PC-9 (cell line): ENCODE measurements at regions not wholly inside any gene's neighbourhood (a gene's known extent, or its start where the extent isn't known, plus 50 kb on each side); places are given as distances from the start of the nearest gene placed in this dataset.

ENCODE experiments used
- BruUV-seq: library from RNA; stranded (reverse); fragments of 400-500 nt; replicated peaks from 2 replicates; lab custom pipeline; 2021; lab: Mats Ljungman, UMichigan
- CTCF ChIA-PET: fragments of 300-600 bp; sonication (Branson Sonifier 250); formaldehyde crosslinking; loops from one replicate; lab custom pipeline; 2022; ENCODE audit warnings: antibody characterized with exemption; lab: Charles Lee
- POLR2A ChIA-PET: fragments of 300-600 bp; sonication (Branson Sonifier 250); formaldehyde crosslinking; loops from one replicate; lab custom pipeline; 2022; ENCODE audit warnings: antibody characterized with exemption; ENCODE audit not compliant: unreplicated experiment; lab: Charles Lee
- DNase-seq, 2 experiments: peaks; one replicate each; pipeline versions ENCODE4 v3.0.0 to v3.0.0-alpha.2; 2015 to 2022; ENCODE audit warnings: mixed read lengths in 1 of 2
- H2AFZ ChIP-seq: fragments of 200-600 bp; sonication (generic); 2 replicates; pipeline ENCODE4 v1.8.1; 2017; ENCODE audit warnings: antibody characterized with exemption
- H3F3A ChIP-seq: fragments of 200-600 bp; sonication (generic); 2 replicates; pipeline ENCODE4 v1.8.1; 2017; ENCODE audit warnings: antibody characterized with exemption, mild to moderate bottlenecking, low read depth; ENCODE audit not compliant: insufficient read depth
- H3K27ac ChIP-seq: fragments of 200-600 bp; sonication (generic); 2 replicates; pipeline ENCODE4 v1.6.1; 2016; ENCODE audit warnings: mixed run types
- H3K27me3 ChIP-seq: fragments of 200-600 bp; sonication (generic); 2 replicates; pipeline ENCODE4 v1.6.1; 2016; ENCODE audit warnings: low read depth, mixed run types; ENCODE audit not compliant: insufficient read depth
- H3K36me3 ChIP-seq: fragments of 200-600 bp; sonication (generic); 2 replicates; pipeline ENCODE4 v1.6.1; 2016; ENCODE audit warnings: low read depth, mixed run types
- H3K4me1 ChIP-seq: fragments of 200-600 bp; sonication (generic); replicated peaks from 2 replicates; pipeline ENCODE4 v1.6.1; 2016; ENCODE audit warnings: mixed run types; ENCODE audit not compliant: insufficient read depth
- H3K4me2 ChIP-seq: fragments of 200-600 bp; sonication (generic); 2 replicates; pipeline ENCODE4 v1.6.1; 2017; ENCODE audit warnings: mixed run types
- H3K4me3 ChIP-seq: fragments of 200-600 bp; sonication (generic); 2 replicates; pipeline ENCODE4 v1.6.1; 2016; ENCODE audit warnings: mixed run types
- H3K79me2 ChIP-seq: fragments of 200-600 bp; sonication (generic); 2 replicates; pipeline ENCODE4 v1.6.1; 2017; ENCODE audit warnings: low read depth, mixed run types
- H3K9me2 ChIP-seq: fragments of 200-600 bp; sonication (generic); 2 replicates; pipeline ENCODE4 v1.8.1; 2017; ENCODE audit warnings: mild to moderate bottlenecking; ENCODE audit not compliant: insufficient read depth
- H3K9me3 ChIP-seq: fragments of 200-600 bp; sonication (generic); 2 replicates; pipeline ENCODE4 v1.8.1; 2016; ENCODE audit warnings: low read depth; ENCODE audit not compliant: insufficient read depth
- H4K20me1 ChIP-seq: fragments of 200-600 bp; sonication (generic); 2 replicates; pipeline ENCODE4 v1.8.1; 2017; ENCODE audit not compliant: insufficient read depth
- EZH2 ChIP-seq: fragments of 200-600 bp; sonication (generic); IDR thresholded peaks from 2 replicates; pipeline ENCODE4 v1.8.0; 2017; ENCODE audit warnings: antibody characterized with exemption, low read depth
- intact Hi-C: fragments of 100-400 bp; cut with micrococcal nuclease; formaldehyde crosslinking; loops from one replicate; pipeline ENCODE4 v1.10.0; 2022; ENCODE audit not compliant: unreplicated experiment
- TF ChIP-seq, protein P1 (sequence below): fragments of 200-600 bp; sonication (generic); conservative IDR thresholded peaks from 2 replicates; pipeline ENCODE4 v1.6.1; 2017; ENCODE audit warnings: mixed run types, antibody characterized with exemption, mild to moderate bottlenecking, moderate library complexity

DNA sequence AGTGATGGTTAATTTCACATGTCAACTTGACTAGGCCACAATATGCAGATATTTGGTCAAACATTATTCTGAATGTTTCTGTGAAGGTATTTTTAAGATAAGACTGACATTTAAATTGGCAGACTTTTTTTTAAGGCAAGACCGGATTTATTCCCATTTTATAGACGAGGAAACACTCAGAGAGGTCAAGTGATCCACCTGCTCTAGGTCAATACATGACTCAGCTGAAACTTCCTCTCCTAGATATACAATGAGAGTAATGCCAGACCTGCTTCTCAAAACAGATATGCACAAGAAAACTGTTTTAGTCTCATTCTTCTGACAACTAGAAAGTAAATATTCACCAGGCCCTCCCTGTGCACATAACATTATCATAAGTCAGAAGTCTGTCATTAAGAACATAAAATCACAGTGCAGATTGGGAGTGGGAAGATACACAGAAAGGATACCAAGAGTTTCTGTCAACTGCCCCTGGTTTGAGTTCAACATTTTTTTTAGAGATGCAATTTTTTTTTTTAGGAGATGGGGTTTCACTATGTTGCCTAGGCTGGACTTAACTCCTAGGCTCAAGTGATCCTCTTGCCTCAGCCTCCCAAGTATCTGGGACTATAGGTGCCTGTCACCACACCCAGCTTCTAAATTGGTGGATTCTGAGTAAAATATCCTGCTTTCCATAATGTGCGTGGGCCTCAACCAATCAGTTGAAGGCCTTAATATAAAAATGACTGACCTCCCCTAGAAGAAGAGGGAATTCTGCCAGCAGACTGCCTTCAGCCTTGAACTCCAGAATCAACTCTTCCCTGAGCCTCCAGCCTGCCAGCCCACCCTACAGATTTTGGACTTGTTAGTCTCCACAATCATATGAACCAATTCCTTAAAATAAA lies 121.4 kb downstream of the ZFAND4 start:
- intact Hi-C loops, result no loop called here

DNA sequence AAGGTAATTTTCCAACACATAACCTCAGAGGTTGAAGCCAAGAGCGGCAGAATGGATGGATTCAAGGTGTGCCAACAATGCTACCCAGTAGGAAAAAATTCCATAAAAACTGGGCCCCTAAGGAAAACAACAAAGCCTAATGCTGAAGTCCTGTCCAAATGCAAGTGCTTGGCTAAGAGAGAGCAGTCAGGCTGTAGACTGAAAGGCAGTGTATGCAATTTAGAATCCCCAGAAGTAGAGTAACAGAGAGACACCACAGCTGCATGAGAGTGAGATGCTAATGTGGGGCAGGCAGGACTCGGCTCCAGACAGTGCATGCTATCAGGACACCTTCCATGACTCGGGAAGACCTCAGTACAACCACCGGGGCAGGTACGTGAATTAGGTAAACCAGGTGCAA lies 124.5 kb downstream of the ZFAND4 start:
- ChIA-PET POLR2A (no interaction called here), CTCF (no interaction called here)
- no peaks in the 10 kb centered on the region for H4K20me1 ChIP-seq
- no peak for DNase-seq
- no peak overlapping the region for H3K4me3 ChIP-seq
- BruUV-seq, result no TSS peak
- H3K36me3 ChIP-seq, result no peaks in the 10 kb centered on the region
- no peak overlapping the region for H3K4me2 ChIP-seq
- no peaks in the 10 kb centered on the region for H3K9me3 ChIP-seq
- H3K27ac ChIP-seq, result no peak overlapping the region
- no peaks in the 10 kb centered on the region for H3K79me2 ChIP-seq
- no peaks in the 10 kb centered on the region for H3K27me3 ChIP-seq
- 0 out of 2 replicates have a peak, but pooled peaks cover 3% of the 10 kb centered on the region for H3F3A ChIP-seq
- TF ChIP-seq EZH2, result no peak
- TF ChIP-seq, protein P1, sequence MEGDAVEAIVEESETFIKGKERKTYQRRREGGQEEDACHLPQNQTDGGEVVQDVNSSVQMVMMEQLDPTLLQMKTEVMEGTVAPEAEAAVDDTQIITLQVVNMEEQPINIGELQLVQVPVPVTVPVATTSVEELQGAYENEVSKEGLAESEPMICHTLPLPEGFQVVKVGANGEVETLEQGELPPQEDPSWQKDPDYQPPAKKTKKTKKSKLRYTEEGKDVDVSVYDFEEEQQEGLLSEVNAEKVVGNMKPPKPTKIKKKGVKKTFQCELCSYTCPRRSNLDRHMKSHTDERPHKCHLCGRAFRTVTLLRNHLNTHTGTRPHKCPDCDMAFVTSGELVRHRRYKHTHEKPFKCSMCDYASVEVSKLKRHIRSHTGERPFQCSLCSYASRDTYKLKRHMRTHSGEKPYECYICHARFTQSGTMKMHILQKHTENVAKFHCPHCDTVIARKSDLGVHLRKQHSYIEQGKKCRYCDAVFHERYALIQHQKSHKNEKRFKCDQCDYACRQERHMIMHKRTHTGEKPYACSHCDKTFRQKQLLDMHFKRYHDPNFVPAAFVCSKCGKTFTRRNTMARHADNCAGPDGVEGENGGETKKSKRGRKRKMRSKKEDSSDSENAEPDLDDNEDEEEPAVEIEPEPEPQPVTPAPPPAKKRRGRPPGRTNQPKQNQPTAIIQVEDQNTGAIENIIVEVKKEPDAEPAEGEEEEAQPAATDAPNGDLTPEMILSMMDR, result no peak
- intact Hi-C loops, result no loop called here
- no peaks in the 10 kb centered on the region for H3K9me2 ChIP-seq
- H3K4me1 ChIP-seq, result no peaks in the 10 kb centered on the region
- no peak overlapping the region for H2AFZ ChIP-seq

More for the DNA sequence above, 121.4 kb downstream of the ZFAND4 start:
- Histone ChIP-seq H2AFZ (no peak overlapping the region), H3K27ac (0 out of 2 replicates have a peak overlapping the region, but pooled peaks have one; percentile 17), H3K9me2 (no peaks in the 10 kb centered on the region), H3K4me3 (no peak overlapping the region), H3K9me3 (no peaks in the 10 kb centered on the region), H3K4me1 (no peaks in the 10 kb centered on the region), H3K27me3 (no peaks in the 10 kb centered on the region), H4K20me1 (no peaks in the 10 kb centered on the region), H3K4me2 (no peak overlapping the region), H3F3A (0 out of 2 replicates have a peak, but pooled peaks cover 3% of the 10 kb centered on the region), H3K79me2 (no peaks in the 10 kb centered on the region), H3K36me3 (no peaks in the 10 kb centered on the region)
- ChIA-PET POLR2A (no interaction called here), CTCF (no interaction called here)
- DNase-seq, result no peak
- no peak for TF ChIP-seq EZH2
- TF ChIP-seq, protein P1, result no peak
- BruUV-seq, result no TSS peak

DNA sequence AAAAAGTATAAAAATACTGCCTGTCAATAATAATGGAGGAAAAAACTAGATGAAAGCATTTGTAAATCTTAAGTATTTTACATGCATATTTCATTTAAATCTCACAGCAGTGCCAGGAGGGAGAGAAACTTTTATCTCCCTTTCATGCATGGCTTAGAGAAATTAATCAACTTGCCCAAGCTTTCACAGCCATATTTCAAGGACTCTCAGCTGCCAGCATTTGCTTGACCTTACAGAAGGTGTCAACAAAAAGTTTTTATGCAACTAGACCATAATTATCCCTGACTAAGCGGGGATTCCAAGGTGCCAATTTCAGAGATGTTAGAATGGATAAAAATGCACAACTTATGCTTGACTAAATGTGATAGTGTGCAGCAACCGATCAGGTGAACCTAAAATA lies 125.4 kb downstream of the ZFAND4 start:
- TF ChIP-seq EZH2, result no peak
- TF ChIP-seq, protein P1, result no peak
- no peaks in the 10 kb centered on the region for H3K27me3 ChIP-seq
- H2AFZ ChIP-seq, result no peak overlapping the region
- no peaks in the 10 kb centered on the region for H4K20me1 ChIP-seq
- no peaks in the 10 kb centered on the region for H3K4me1 ChIP-seq
- 0 out of 2 replicates have a peak, but pooled peaks cover 3% of the 10 kb centered on the region for H3F3A ChIP-seq
- H3K4me3 ChIP-seq, result no peak overlapping the region
- no peak overlapping the region for H3K27ac ChIP-seq
- no TSS peak for BruUV-seq
- no peaks in the 10 kb centered on the region for H3K9me3 ChIP-seq
- intact Hi-C loops, result no loop called here
- ChIA-PET POLR2A (no interaction called here), CTCF (no interaction called here)
- no peaks in the 10 kb centered on the region for H3K79me2 ChIP-seq
- H3K36me3 ChIP-seq, result no peaks in the 10 kb centered on the region
- no peak for DNase-seq
- H3K9me2 ChIP-seq, result no peaks in the 10 kb centered on the region
- H3K4me2 ChIP-seq, result no peak overlapping the region
